Suprapubic skin (tissue), 3 donors: ENCODE measurements at regions not wholly inside any gene's neighbourhood (a gene's known extent, or its start where the extent isn't known, plus 50 kb on each side); places are given as distances from the start of the nearest gene placed in this dataset.

Experiments used
- CTCF ChIP-seq, 2 donors: fragments of 200-600 bp in 1 of 2; fragments of 450-650 bp in 1 of 2; sonication (generic) in 1 of 2; IDR thresholded peaks; one replicate each; pipeline ENCODE4 v1.5.1; 2016 to 2019; ENCODE audit warnings: antibody characterized with exemption in 2 of 2, mild to moderate bottlenecking in 1 of 2, moderate library complexity in 1 of 2
- POLR2A ChIP-seq, 2 donors: fragments of 450-650 bp; IDR thresholded peaks; one replicate each; pipeline ENCODE4 v1.6.1; 2017; ENCODE audit warnings: antibody characterized with exemption in 2 of 2, mild to moderate bottlenecking in 2 of 2, moderate library complexity in 2 of 2

- TF ChIP-seq CTCF (IDR thresholded peaks at IDR 0.05) (no peak), POLR2A (IDR thresholded peaks at IDR 0.05) (no peak)
These were observed 131.6 kb downstream of the VAPA start for GRCh38 chr18:10045296-10045891.
